OCI-LY1 (cell line): ENCODE measurements at regions not wholly inside any gene's neighbourhood (a gene's known extent, or its start where the extent isn't known, plus 50 kb on each side); places are given as distances from the start of the nearest gene placed in this dataset.

Source experiments
- H2AFZ ChIP-seq: fragments of 200-600 bp; sonication (generic), shearing (Covaris generic); 2 replicates; pipeline ENCODE4 v1.6.0; 2014; ENCODE audit warnings: antibody characterized with exemption, mild to moderate bottlenecking, low read length
- H3F3A ChIP-seq: fragments of 200-600 bp; sonication (generic), shearing (Covaris generic); 2 replicates; pipeline ENCODE4 v1.6.0; 2014; ENCODE audit warnings: mild to moderate bottlenecking, antibody characterized with exemption, low read length, moderate library complexity; ENCODE audit not compliant: insufficient read depth
- H3K27ac ChIP-seq: fragments of 200-600 bp; sonication (generic); 2 replicates; pipeline ENCODE4 v1.5.1; 2014; ENCODE audit warnings: low read length, mixed run types, mild to moderate bottlenecking, low read depth; ENCODE audit not compliant: poor library complexity, severe bottlenecking
- H3K27me3 ChIP-seq: fragments of 200-600 bp; sonication (generic); 2 replicates; pipeline ENCODE4 v1.6.0; 2014; ENCODE audit warnings: antibody characterized with exemption, mild to moderate bottlenecking, low read length, moderate library complexity; ENCODE audit not compliant: insufficient read depth
- H3K36me3 ChIP-seq: fragments of 200-600 bp; sonication (generic); 2 replicates; pipeline ENCODE4 v1.6.1; 2014; ENCODE audit warnings: mild to moderate bottlenecking, antibody characterized with exemption, low read length, moderate library complexity, mixed read lengths; ENCODE audit not compliant: insufficient read depth
- H3K4me1 ChIP-seq: fragments of 200-600 bp; sonication (generic); 2 replicates; pipeline ENCODE4 v1.5.1; 2014; ENCODE audit warnings: mild to moderate bottlenecking, low read length, moderate library complexity; ENCODE audit not compliant: insufficient read depth, severe bottlenecking
- H3K4me2 ChIP-seq: fragments of 200-600 bp; sonication (generic), shearing (Covaris generic); 2 replicates; pipeline ENCODE4 v1.6.1; 2014; ENCODE audit warnings: low read length
- H3K4me3 ChIP-seq: fragments of 200-600 bp; sonication (generic); 2 replicates; pipeline ENCODE4 v1.5.1; 2014; ENCODE audit warnings: low read length, low read depth, mild to moderate bottlenecking, mixed read lengths; ENCODE audit not compliant: poor library complexity, severe bottlenecking
- H3K79me2 ChIP-seq: fragments of 200-600 bp; shearing (Covaris generic); 2 replicates; pipeline ENCODE4 v1.6.1; 2016; ENCODE audit warnings: mixed run types, low read length, mixed read lengths; ENCODE audit not compliant: insufficient read depth
- H3K9ac ChIP-seq: fragments of 200-600 bp; sonication (generic), shearing (Covaris generic); 2 replicates; pipeline ENCODE4 v1.6.1; 2014; ENCODE audit warnings: mild to moderate bottlenecking, low read length, mixed read lengths
- H3K9me2 ChIP-seq: fragments of 200-600 bp; sonication (generic), shearing (Covaris generic); 2 replicates; pipeline ENCODE4 v1.6.1; 2014; ENCODE audit warnings: low read depth, mild to moderate bottlenecking, low read length, mixed read lengths
- H3K9me3 ChIP-seq: fragments of 200-600 bp; shearing (Covaris generic); 2 replicates; pipeline ENCODE4 v1.6.1; 2014; ENCODE audit warnings: low read length, mixed read lengths
- H4K20me1 ChIP-seq: fragments of 200-600 bp; sonication (generic), shearing (Covaris generic); 2 replicates; pipeline ENCODE4 v1.6.0; 2016; ENCODE audit warnings: mild to moderate bottlenecking, low read length; ENCODE audit not compliant: insufficient read depth
- CTCF ChIP-seq: fragments of 200-600 bp; sonication (generic), shearing (Covaris generic); IDR thresholded peaks from 2 replicates; pipeline ENCODE4 v1.5.1; 2017; ENCODE audit warnings: mild to moderate bottlenecking, antibody characterized with exemption, low read length, moderate library complexity, mixed read lengths
- EZH2 ChIP-seq: fragments of 200-600 bp; sonication (generic), shearing (Covaris generic); IDR thresholded peaks from 2 replicates; pipeline ENCODE4 v1.8.0; 2017; ENCODE audit warnings: borderline replicate concordance, mixed run types, mild to moderate bottlenecking, antibody characterized with exemption, low read length, moderate library complexity, mixed read lengths

- Histone ChIP-seq H3K27me3 (no peaks in the 10 kb centered on the region), H3K4me1 (no peaks in the 10 kb centered on the region), H4K20me1 (no peaks in the 10 kb centered on the region), H3K9ac (no peak overlapping the region), H2AFZ (no peak overlapping the region), H3K9me3 (no peaks in the 10 kb centered on the region), H3K9me2 (no peaks in the 10 kb centered on the region), H3K4me2 (no peak overlapping the region), H3K79me2 (no peaks in the 10 kb centered on the region), H3K36me3 (no peaks in the 10 kb centered on the region), H3K4me3 (no peak overlapping the region), H3K27ac (no peak overlapping the region), H3F3A (no peaks in the 10 kb centered on the region)
- no peak for TF ChIP-seq CTCF
Observed at GRCh38 chr4:54392479-54392878, 163.4 kb downstream of the PDGFRA start.

GRCh38 chr4:54393243-54393642 is 164.2 kb downstream of the PDGFRA start:
- H3K9me2 ChIP-seq: no peaks in the 10 kb centered on the region
- H3K79me2 ChIP-seq: no peaks in the 10 kb centered on the region
- H3K9me3 ChIP-seq: no peaks in the 10 kb centered on the region
- no peaks in the 10 kb centered on the region for H3K36me3 ChIP-seq
- H3K27ac ChIP-seq: no peak overlapping the region
- no peak overlapping the region for H3K4me2 ChIP-seq
- TF ChIP-seq EZH2 (no peak), CTCF (no peak)
- no peaks in the 10 kb centered on the region for H4K20me1 ChIP-seq
- no peaks in the 10 kb centered on the region for H3F3A ChIP-seq
- no peak overlapping the region for H2AFZ ChIP-seq
- no peak overlapping the region for H3K9ac ChIP-seq
- no peak overlapping the region for H3K4me3 ChIP-seq
- no peaks in the 10 kb centered on the region for H3K27me3 ChIP-seq
- no peaks in the 10 kb centered on the region for H3K4me1 ChIP-seq

- Histone ChIP-seq H3K4me3 (no peak overlapping the region), H3K27me3 (no peaks in the 10 kb centered on the region), H3K9me2 (no peaks in the 10 kb centered on the region), H2AFZ (no peak overlapping the region), H3K4me2 (no peak overlapping the region), H3K27ac (no peak overlapping the region), H3F3A (no peaks in the 10 kb centered on the region), H3K79me2 (no peaks in the 10 kb centered on the region), H3K4me1 (no peaks in the 10 kb centered on the region), H3K36me3 (no peaks in the 10 kb centered on the region), H3K9ac (no peak overlapping the region), H3K9me3 (no peaks in the 10 kb centered on the region), H4K20me1 (no peaks in the 10 kb centered on the region)
- TF ChIP-seq CTCF: no peak
- TF ChIP-seq EZH2: no peak
Observed at GRCh38 chr4:54395013-54395527, 166.0 kb downstream of the PDGFRA start.
